Parathyroid adenoma (tissue), 2 donors: ENCODE measurements at regions not wholly inside any gene's neighbourhood (a gene's known extent, or its start where the extent isn't known, plus 50 kb on each side); places are given as distances from the start of the nearest gene placed in this dataset.
"Not testable (repeated sequence)": the region's sequence is repeated elsewhere in the genome, so short reads cannot be mapped to it uniquely, and the experiment has no call there.

Experiments used
- H2AFZ ChIP-seq: fragments of 300-600 bp; sonication (generic); one replicate; pipeline ENCODE4 v1.7.0; 2017; ENCODE audit warnings: antibody characterized with exemption, mild to moderate bottlenecking
- H3K27ac ChIP-seq: fragments of 300-600 bp; sonication (generic); one replicate; pipeline ENCODE4 v1.7.0; 2017
- H3K27me3 ChIP-seq: fragments of 300-600 bp; sonication (generic); one replicate; pipeline ENCODE4 v1.7.0; 2017; ENCODE audit warnings: low read length; ENCODE audit not compliant: control insufficient read depth, insufficient read depth
- H3K36me3 ChIP-seq: fragments of 300-600 bp; sonication (generic); one replicate; pipeline ENCODE4 v1.7.0; 2017; ENCODE audit warnings: low read length; ENCODE audit not compliant: control insufficient read depth, insufficient read depth
- H3K4me1 ChIP-seq: fragments of 300-600 bp; sonication (generic); one replicate; pipeline ENCODE4 v1.7.0; 2017; ENCODE audit warnings: control low read depth
- H3K4me2 ChIP-seq: fragments of 300-600 bp; sonication (generic); one replicate; pipeline ENCODE4 v1.7.0; 2017; ENCODE audit warnings: low read length
- H3K4me3 ChIP-seq: fragments of 300-600 bp; sonication (generic); one replicate; pipeline ENCODE4 v1.7.0; 2017; ENCODE audit warnings: low read depth, low read length
- H3K79me2 ChIP-seq: fragments of 300-600 bp; sonication (generic); one replicate; pipeline ENCODE4 v1.7.0; 2017; ENCODE audit warnings: control low read depth
- H3K9ac ChIP-seq: fragments of 300-600 bp; sonication (generic); one replicate; pipeline ENCODE4 v1.7.0; 2017; ENCODE audit warnings: mild to moderate bottlenecking
- H3K9me3 ChIP-seq: fragments of 300-600 bp; sonication (generic); one replicate; pipeline ENCODE4 v1.7.0; 2017; ENCODE audit warnings: low read length; ENCODE audit not compliant: control insufficient read depth
- TF ChIP-seq, protein P1 (sequence below): fragments of 300-600 bp; sonication (generic); IDR thresholded peaks from one replicate; pipeline ENCODE4 v1.7.0; 2017; ENCODE audit warnings: antibody characterized with exemption, mild to moderate bottlenecking
- donor health status: primary hyperparathyroidism.

DNA sequence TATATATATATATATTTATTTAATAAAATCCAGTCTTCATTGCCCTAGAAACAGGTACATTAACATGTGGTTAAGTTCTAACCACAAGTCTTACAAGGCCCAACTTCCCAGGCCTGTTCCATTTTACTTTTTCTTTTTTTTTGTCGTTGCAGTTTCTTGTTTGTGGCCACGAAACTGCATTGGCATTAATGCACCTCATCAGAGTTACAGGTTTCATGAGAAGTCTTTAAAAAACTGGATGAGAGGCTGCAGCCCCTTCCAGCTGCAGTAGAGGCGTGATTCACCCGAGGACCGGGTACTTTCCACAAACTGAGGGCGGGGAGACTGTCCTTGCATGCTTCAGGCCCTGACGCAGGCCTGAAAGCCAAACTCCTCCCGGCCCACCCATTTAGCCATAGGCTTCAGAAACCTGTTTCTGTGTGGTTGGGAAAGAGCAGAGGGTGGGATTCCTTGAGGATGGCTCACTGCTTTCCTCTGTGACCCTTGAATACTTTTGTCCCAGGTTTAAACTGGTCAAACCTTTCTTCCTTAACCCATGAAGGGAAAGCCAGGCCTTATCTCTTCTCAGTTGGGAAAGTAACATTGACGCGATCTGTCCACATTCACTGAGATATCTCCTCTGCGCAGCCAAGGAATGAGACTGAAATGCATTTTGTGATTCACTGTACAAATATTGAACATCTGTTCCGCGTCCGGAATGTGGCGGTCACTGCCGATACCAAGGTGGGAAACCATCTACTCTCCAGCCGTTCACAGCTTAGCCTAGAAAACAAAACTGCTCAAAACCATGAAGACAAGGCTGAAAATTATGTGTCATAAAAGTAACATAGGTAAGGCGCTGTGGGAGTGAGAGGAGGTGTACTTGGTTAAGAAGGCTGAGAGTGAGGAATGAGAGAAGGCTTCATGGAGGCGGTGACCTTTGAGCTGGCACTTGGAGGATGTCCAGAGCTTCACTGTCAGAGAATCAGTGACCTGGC lies 311.7 kb downstream of the GATA3 start:
- H3K4me2 ChIP-seq, result no peak overlapping the region
- no peaks in the 10 kb centered on the region for H3K9me3 ChIP-seq
- H3K36me3 ChIP-seq, result no peaks in the 10 kb centered on the region
- H3K27me3 ChIP-seq, result no peaks in the 10 kb centered on the region
- TF ChIP-seq, protein P1, sequence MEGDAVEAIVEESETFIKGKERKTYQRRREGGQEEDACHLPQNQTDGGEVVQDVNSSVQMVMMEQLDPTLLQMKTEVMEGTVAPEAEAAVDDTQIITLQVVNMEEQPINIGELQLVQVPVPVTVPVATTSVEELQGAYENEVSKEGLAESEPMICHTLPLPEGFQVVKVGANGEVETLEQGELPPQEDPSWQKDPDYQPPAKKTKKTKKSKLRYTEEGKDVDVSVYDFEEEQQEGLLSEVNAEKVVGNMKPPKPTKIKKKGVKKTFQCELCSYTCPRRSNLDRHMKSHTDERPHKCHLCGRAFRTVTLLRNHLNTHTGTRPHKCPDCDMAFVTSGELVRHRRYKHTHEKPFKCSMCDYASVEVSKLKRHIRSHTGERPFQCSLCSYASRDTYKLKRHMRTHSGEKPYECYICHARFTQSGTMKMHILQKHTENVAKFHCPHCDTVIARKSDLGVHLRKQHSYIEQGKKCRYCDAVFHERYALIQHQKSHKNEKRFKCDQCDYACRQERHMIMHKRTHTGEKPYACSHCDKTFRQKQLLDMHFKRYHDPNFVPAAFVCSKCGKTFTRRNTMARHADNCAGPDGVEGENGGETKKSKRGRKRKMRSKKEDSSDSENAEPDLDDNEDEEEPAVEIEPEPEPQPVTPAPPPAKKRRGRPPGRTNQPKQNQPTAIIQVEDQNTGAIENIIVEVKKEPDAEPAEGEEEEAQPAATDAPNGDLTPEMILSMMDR, result no peak
- no peak overlapping the region for H3K4me3 ChIP-seq
- H3K4me1 ChIP-seq, result no peaks in the 10 kb centered on the region
- no peaks in the 10 kb centered on the region for H3K79me2 ChIP-seq
- no peak overlapping the region for H3K27ac ChIP-seq
- no peak overlapping the region for H3K9ac ChIP-seq
- H2AFZ ChIP-seq, result no peak overlapping the region

DNA sequence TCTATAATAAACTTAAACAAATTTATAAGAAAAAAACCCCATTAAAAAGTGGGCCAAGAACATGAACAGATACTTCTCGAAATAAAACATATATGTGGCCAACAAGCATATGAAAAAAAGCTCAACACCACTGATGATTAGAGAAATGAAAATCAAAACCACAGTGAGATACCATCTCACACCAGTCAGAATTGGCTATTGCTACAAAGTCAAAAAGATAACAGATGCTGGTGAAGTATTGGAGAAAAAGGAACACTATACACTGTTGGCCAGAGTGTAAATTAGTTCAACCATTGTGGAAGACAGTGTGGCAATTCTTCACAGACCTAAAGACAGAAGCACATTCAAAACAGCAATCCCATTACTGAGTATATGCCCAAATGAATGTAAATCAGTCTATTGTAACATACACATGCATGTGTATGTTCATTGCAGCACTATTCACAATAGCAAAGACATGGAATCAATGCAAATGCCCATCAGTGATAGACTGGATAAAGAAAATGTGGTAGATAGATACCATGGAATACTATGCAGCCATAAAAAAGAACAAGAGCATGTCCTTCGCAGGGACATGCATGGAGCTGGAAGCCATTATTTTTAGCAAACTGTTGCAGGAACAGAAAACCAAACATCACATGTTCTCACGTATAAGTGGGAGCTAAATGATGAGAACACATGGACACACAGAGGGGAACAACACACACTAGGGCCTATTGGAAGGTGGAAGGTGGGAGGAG lies 313.4 kb downstream of the GATA3 start:
- H3K36me3 ChIP-seq, H2AFZ ChIP-seq, H3K27me3 ChIP-seq, H3K4me2 ChIP-seq, H3K27ac ChIP-seq, H3K9me3 ChIP-seq, H3K4me1 ChIP-seq, H3K4me3 ChIP-seq, H3K9ac ChIP-seq, H3K79me2 ChIP-seq: not testable (repeated sequence)

DNA sequence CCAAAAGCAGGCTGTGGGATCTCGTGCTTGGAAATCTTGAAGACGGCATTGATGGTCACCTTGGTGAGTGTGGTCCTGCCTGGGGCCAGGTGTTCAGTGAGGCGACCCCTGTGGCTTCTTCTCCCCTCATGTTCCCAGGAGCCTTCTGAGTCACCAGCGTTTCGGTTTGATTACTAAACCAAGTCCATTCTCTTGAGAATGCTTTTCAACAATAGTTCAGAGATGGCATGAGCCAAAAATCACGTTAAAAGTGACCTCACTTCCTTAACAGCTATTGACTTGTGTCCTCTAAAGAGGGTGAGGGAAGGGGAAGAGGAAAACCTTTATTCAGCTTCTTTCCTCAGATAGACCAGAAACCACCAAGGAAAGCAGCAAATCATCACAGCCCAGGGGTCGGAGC lies 315.2 kb downstream of the GATA3 start:
- Histone ChIP-seq H3K4me1 (no peaks in the 10 kb centered on the region), H3K4me2 (no peak overlapping the region), H3K36me3 (no peaks in the 10 kb centered on the region), H3K9me3 (no peaks in the 10 kb centered on the region), H3K27me3 (no peaks in the 10 kb centered on the region), H3K79me2 (no peaks in the 10 kb centered on the region), H3K4me3 (no peak overlapping the region), H2AFZ (no peak overlapping the region), H3K27ac (no peak overlapping the region), H3K9ac (no peak overlapping the region)
- TF ChIP-seq, protein P1, result no peak

DNA sequence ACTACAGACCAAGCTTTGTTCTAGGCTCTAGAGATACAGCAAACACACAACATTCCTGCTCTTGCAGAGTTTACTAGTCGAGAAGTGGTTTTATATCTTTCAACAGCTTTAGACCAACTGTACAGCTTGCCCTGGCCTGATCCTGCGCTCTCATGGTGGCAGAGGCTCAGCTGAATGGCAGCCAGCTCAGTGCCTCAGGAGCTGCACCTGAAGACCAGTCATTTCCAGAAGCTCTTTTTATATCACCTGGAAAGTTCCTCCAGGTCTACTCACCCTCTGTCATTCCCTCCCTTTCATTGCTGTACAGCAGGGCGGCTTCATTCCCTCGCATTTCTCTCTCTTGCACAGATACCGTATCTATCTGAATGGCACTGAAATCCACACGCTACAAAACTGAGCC lies 319.8 kb downstream of the GATA3 start:
- Histone ChIP-seq H3K27me3 (no peaks in the 10 kb centered on the region), H3K9me3 (no peaks in the 10 kb centered on the region), H3K4me1 (no peaks in the 10 kb centered on the region), H3K27ac (no peak overlapping the region), H3K79me2 (no peaks in the 10 kb centered on the region), H3K9ac (no peak overlapping the region), H3K4me2 (no peak overlapping the region), H3K4me3 (no peak overlapping the region), H3K36me3 (no peaks in the 10 kb centered on the region), H2AFZ (no peak overlapping the region)
- TF ChIP-seq, protein P1, result no peak

DNA sequence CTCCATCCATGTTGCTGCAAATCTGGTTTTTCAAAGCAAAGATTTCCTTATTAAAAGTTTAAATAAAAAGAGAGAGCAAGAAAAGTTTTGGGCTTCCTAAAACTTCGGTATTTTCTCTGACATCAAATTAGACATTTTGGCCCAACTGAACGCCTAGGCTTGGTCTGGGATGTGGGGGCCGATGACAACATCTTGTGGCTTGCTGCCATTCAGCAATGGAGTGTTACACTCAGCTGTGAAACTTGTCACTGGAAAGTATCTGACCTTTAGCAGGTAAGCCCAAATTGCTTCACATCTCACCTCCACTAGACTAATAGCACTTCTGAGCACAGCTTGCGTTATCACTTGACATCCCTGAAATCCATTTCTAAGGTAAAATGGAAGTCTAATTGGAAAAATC lies 320.6 kb downstream of the GATA3 start:
- Histone ChIP-seq H3K36me3 (no peaks in the 10 kb centered on the region), H3K79me2 (no peaks in the 10 kb centered on the region), H2AFZ (no peak overlapping the region), H3K4me2 (no peak overlapping the region), H3K9ac (no peak overlapping the region), H3K4me3 (no peak overlapping the region), H3K27ac (no peak overlapping the region), H3K9me3 (no peaks in the 10 kb centered on the region), H3K4me1 (no peaks in the 10 kb centered on the region), H3K27me3 (no peaks in the 10 kb centered on the region)
- TF ChIP-seq, protein P1, result no peak
